ENCODE measurements at regions not wholly inside any gene's neighbourhood (a gene's known extent, or its start where the extent isn't known, plus 50 kb on each side); places are given as distances from the start of the nearest gene placed in this dataset.

GRCh38 chr4:71230271-71231128 is 108.3 kb upstream of the SLC4A4 start:
- WGBS, result 37% methylated on average over 11 of the region's 11 CpGs
- Histone ChIP-seq H3K27me3 (ENCODE audit: control insufficient read depth, insufficient read depth) (no peaks in the 10 kb centered on the region), H3K27ac (ENCODE audit: low read length) (peak overlapping the region; percentile 78), H3K4me3 (ENCODE audit: low read length) (no peak overlapping the region), H3K4me1 (ENCODE audit: control insufficient read depth, insufficient read depth, low read length) (peaks cover 4% of the 10 kb centered on the region), H3K9me3 (ENCODE audit: control insufficient read depth, low read length) (no peaks in the 10 kb centered on the region)
- intact Hi-C loops (cut with DNase I), result no loop called here
- no peak for DNase-seq
- ATAC-seq, result peak; percentile 20 to 28

- no peaks in the 10 kb centered on the region for H3K27me3 ChIP-seq (ENCODE audit: control insufficient read depth, insufficient read depth)
- no peaks in the 10 kb centered on the region for H3K9me3 ChIP-seq (ENCODE audit: control insufficient read depth, low read length)
- DNase-seq, result peak; percentile 89 to 95 (median 95)
- H3K27ac ChIP-seq (ENCODE audit: low read length), result peak overlapping the region; percentile 78
- intact Hi-C loops (cut with DNase I), result no loop called here
- 31% methylated on average over 14 of the region's 14 CpGs for WGBS
- H3K4me1 ChIP-seq (ENCODE audit: control insufficient read depth, insufficient read depth, low read length), result peaks cover 4% of the 10 kb centered on the region
- H3K4me3 ChIP-seq (ENCODE audit: low read length), result no peak overlapping the region
- ATAC-seq, result peak; percentile 89 to 91
Observed at GRCh38 chr4:71231129-71232055, 107.4 kb upstream of the SLC4A4 start.

GRCh38 chr4:71232056-71232430 is 106.8 kb upstream of the SLC4A4 start:
- intact Hi-C loops (cut with DNase I), result no loop called here
- Histone ChIP-seq H3K27me3 (ENCODE audit: control insufficient read depth, insufficient read depth) (no peaks in the 10 kb centered on the region), H3K27ac (ENCODE audit: low read length) (peak overlapping the region; percentile 56), H3K4me3 (ENCODE audit: low read length) (no peak overlapping the region), H3K4me1 (ENCODE audit: control insufficient read depth, insufficient read depth, low read length) (peaks cover 4% of the 10 kb centered on the region), H3K9me3 (ENCODE audit: control insufficient read depth, low read length) (no peaks in the 10 kb centered on the region)
- WGBS, result 53% methylated on average over 1 of the region's 1 CpG
- DNase-seq (no peak), ATAC-seq (no peak)

- H3K27me3 ChIP-seq (ENCODE audit: control insufficient read depth, insufficient read depth), result no peaks in the 10 kb centered on the region
- H3K27ac ChIP-seq (ENCODE audit: low read length), result no peak overlapping the region
- no peaks in the 10 kb centered on the region for H3K9me3 ChIP-seq (ENCODE audit: control insufficient read depth, low read length)
- no peak for ATAC-seq
- peaks cover 4% of the 10 kb centered on the region for H3K4me1 ChIP-seq (ENCODE audit: control insufficient read depth, insufficient read depth, low read length)
- no peak overlapping the region for H3K4me3 ChIP-seq (ENCODE audit: low read length)
- DNase-seq, result no peak
- intact Hi-C loops (cut with DNase I), result no loop called here
- WGBS, result 30% methylated on average over 1 of the region's 1 CpG
Observed at GRCh38 chr4:71232846-71233245, 106.0 kb upstream of the SLC4A4 start.

GRCh38 chr4:71235311-71236201 is 103.3 kb upstream of the SLC4A4 start:
- peak; percentile 62 to 70 for ATAC-seq
- DNase-seq, result peak in 2 of 3 donors; percentile 38 to 48
- peaks cover under 1% of the 10 kb centered on the region for H3K4me1 ChIP-seq (ENCODE audit: control insufficient read depth, insufficient read depth, low read length)
- WGBS, result 28% methylated on average over 12 of the region's 12 CpGs
- intact Hi-C loops (cut with DNase I), result no loop called here
- peak overlapping the region; percentile 61 for H3K27ac ChIP-seq (ENCODE audit: low read length)
- no peaks in the 10 kb centered on the region for H3K9me3 ChIP-seq (ENCODE audit: control insufficient read depth, low read length)
- H3K4me3 ChIP-seq (ENCODE audit: low read length), result peak overlapping the region; percentile 13
- H3K27me3 ChIP-seq (ENCODE audit: control insufficient read depth, insufficient read depth), result no peaks in the 10 kb centered on the region

GRCh38 chr4:71236226-71236625 is 102.6 kb upstream of the SLC4A4 start:
- Histone ChIP-seq H3K4me1 (ENCODE audit: control insufficient read depth, insufficient read depth, low read length) (no peaks in the 10 kb centered on the region), H3K4me3 (ENCODE audit: low read length) (peak overlapping the region; percentile 13), H3K27ac (ENCODE audit: low read length) (peak overlapping the region; percentile 61), H3K27me3 (ENCODE audit: control insufficient read depth, insufficient read depth) (no peaks in the 10 kb centered on the region), H3K9me3 (ENCODE audit: control insufficient read depth, low read length) (no peaks in the 10 kb centered on the region)
- DNase-seq, result no peak
- intact Hi-C loops (cut with DNase I), result no loop called here
- peak; percentile 29 to 40 for ATAC-seq
- WGBS, result 70% methylated on average over 4 of the region's 4 CpGs

GRCh38 chr4:71237641-71238040 is 101.2 kb upstream of the SLC4A4 start:
- WGBS, result 86% methylated on average over 4 of the region's 4 CpGs
- H3K4me1 ChIP-seq (ENCODE audit: control insufficient read depth, insufficient read depth, low read length), result peaks cover 1% of the 10 kb centered on the region
- intact Hi-C loops (cut with DNase I), result no loop called here
- ATAC-seq (no peak), DNase-seq (no peak)
- no peaks in the 10 kb centered on the region for H3K27me3 ChIP-seq (ENCODE audit: control insufficient read depth, insufficient read depth)
- H3K4me3 ChIP-seq (ENCODE audit: low read length), result no peak overlapping the region
- H3K27ac ChIP-seq (ENCODE audit: low read length), result no peak overlapping the region
- no peaks in the 10 kb centered on the region for H3K9me3 ChIP-seq (ENCODE audit: control insufficient read depth, low read length)

- Histone ChIP-seq H3K27ac (ENCODE audit: low read length) (no peak overlapping the region), H3K9me3 (ENCODE audit: control insufficient read depth, low read length) (no peaks in the 10 kb centered on the region), H3K4me3 (ENCODE audit: low read length) (no peak overlapping the region), H3K27me3 (ENCODE audit: control insufficient read depth, insufficient read depth) (no peaks in the 10 kb centered on the region), H3K4me1 (ENCODE audit: control insufficient read depth, insufficient read depth, low read length) (peaks cover 1% of the 10 kb centered on the region)
- WGBS, result 73% methylated on average over 2 of the region's 2 CpGs
- no peak for DNase-seq
- no peak for ATAC-seq
- intact Hi-C loops (cut with DNase I), result no loop called here
Observed at GRCh38 chr4:71239365-71239764, 99.5 kb upstream of the SLC4A4 start.

- H3K4me1 ChIP-seq (ENCODE audit: control insufficient read depth, insufficient read depth, low read length), result peaks cover 1% of the 10 kb centered on the region
- intact Hi-C loops (cut with DNase I), result no loop called here
- H3K27me3 ChIP-seq (ENCODE audit: control insufficient read depth, insufficient read depth), result no peaks in the 10 kb centered on the region
- WGBS, result 81% methylated on average over 1 of the region's 1 CpG
- H3K4me3 ChIP-seq (ENCODE audit: low read length), result no peak overlapping the region
- no peak overlapping the region for H3K27ac ChIP-seq (ENCODE audit: low read length)
- DNase-seq (no peak), ATAC-seq (peak in 1 of 2 donors; percentile 74)
- H3K9me3 ChIP-seq (ENCODE audit: control insufficient read depth, low read length), result no peaks in the 10 kb centered on the region
Observed at GRCh38 chr4:71240094-71240493, 98.7 kb upstream of the SLC4A4 start.

GRCh38 chr4:71241501-71242288 is 97.1 kb upstream of the SLC4A4 start:
- H3K27ac ChIP-seq (ENCODE audit: low read length), result peak overlapping the region; percentile 52
- 34% methylated on average over 8 of the region's 8 CpGs for WGBS
- ATAC-seq, result peak; percentile 83 to 85
- H3K4me3 ChIP-seq (ENCODE audit: low read length), result no peak overlapping the region
- peak in 1 of 3 donors; percentile 61 for DNase-seq
- H3K4me1 ChIP-seq (ENCODE audit: control insufficient read depth, insufficient read depth, low read length), result peaks cover 1% of the 10 kb centered on the region
- H3K27me3 ChIP-seq (ENCODE audit: control insufficient read depth, insufficient read depth), result no peaks in the 10 kb centered on the region
- no peaks in the 10 kb centered on the region for H3K9me3 ChIP-seq (ENCODE audit: control insufficient read depth, low read length)
- intact Hi-C loops (cut with DNase I), result no loop called here
